ENCODE measurements at regions not wholly inside any gene's neighbourhood (a gene's known extent, or its start where the extent isn't known, plus 50 kb on each side); places are given as distances from the start of the nearest gene placed in this dataset.

GRCh38 chr1:83060651-83061390, 938.1 kb downstream of the TTLL7 start:
- no peaks in the 10 kb centered on the region for H3K36me3 ChIP-seq (ENCODE audit: insufficient read depth, low read length)

GRCh38 chr1:83060221-83060620, 938.7 kb downstream of the TTLL7 start:
- Histone ChIP-seq H3K4me1 (ENCODE audit: insufficient read depth, low read length, severe bottlenecking) (no peaks in the 10 kb centered on the region), H3K9ac (ENCODE audit: low read length) (no peak overlapping the region), H3F3A (ENCODE audit: insufficient read depth, low read length) (no peaks in the 10 kb centered on the region), H3K4me3 (ENCODE audit: low read depth, low read length, poor library complexity, severe bottlenecking) (no peak overlapping the region), H3K9me2 (ENCODE audit: low read depth, low read length) (no peaks in the 10 kb centered on the region), H3K79me2 (ENCODE audit: insufficient read depth, low read length) (no peaks in the 10 kb centered on the region), H4K20me1 (ENCODE audit: insufficient read depth, low read length) (no peaks in the 10 kb centered on the region), H3K4me2 (ENCODE audit: low read length) (no peak overlapping the region), H3K9me3 (ENCODE audit: low read length) (no peaks in the 10 kb centered on the region), H3K27ac (ENCODE audit: low read depth, low read length, poor library complexity, severe bottlenecking) (no peak overlapping the region), H3K27me3 (ENCODE audit: insufficient read depth, low read length) (no peaks in the 10 kb centered on the region), H3K36me3 (ENCODE audit: insufficient read depth, low read length) (no peaks in the 10 kb centered on the region), H2AFZ (ENCODE audit: low read length) (no peak overlapping the region)
- TF ChIP-seq EZH2 (IDR thresholded peaks at IDR 0.05; ENCODE audit: borderline replicate concordance, low read length) (no peak), CTCF (IDR thresholded peaks at IDR 0.05; ENCODE audit: low read length) (no peak)

More at GRCh38 chr1:83060651-83061390, 938.1 kb downstream of the TTLL7 start:
- H3K4me3 ChIP-seq (ENCODE audit: low read depth, low read length, poor library complexity, severe bottlenecking), result no peak overlapping the region
- no peaks in the 10 kb centered on the region for H3K79me2 ChIP-seq (ENCODE audit: insufficient read depth, low read length)
- H3F3A ChIP-seq (ENCODE audit: insufficient read depth, low read length), result no peaks in the 10 kb centered on the region
- no peaks in the 10 kb centered on the region for H3K9me2 ChIP-seq (ENCODE audit: low read depth, low read length)
- H2AFZ ChIP-seq (ENCODE audit: low read length), result no peak overlapping the region
- H4K20me1 ChIP-seq (ENCODE audit: insufficient read depth, low read length), result no peaks in the 10 kb centered on the region
- H3K9me3 ChIP-seq (ENCODE audit: low read length), result no peaks in the 10 kb centered on the region
- TF ChIP-seq EZH2 (IDR thresholded peaks at IDR 0.05; ENCODE audit: borderline replicate concordance, low read length), result no peak
- no peak for TF ChIP-seq CTCF (IDR thresholded peaks at IDR 0.05; ENCODE audit: low read length)
- H3K4me2 ChIP-seq (ENCODE audit: low read length), result no peak overlapping the region
- H3K27me3 ChIP-seq (ENCODE audit: insufficient read depth, low read length), result no peaks in the 10 kb centered on the region
- H3K4me1 ChIP-seq (ENCODE audit: insufficient read depth, low read length, severe bottlenecking), result no peaks in the 10 kb centered on the region
- H3K27ac ChIP-seq (ENCODE audit: low read depth, low read length, poor library complexity, severe bottlenecking), result no peak overlapping the region
- no peak overlapping the region for H3K9ac ChIP-seq (ENCODE audit: low read length)

GRCh38 chr1:83058327-83058726, 940.6 kb downstream of the TTLL7 start:
- Histone ChIP-seq H3K4me2 (ENCODE audit: low read length) (no peak overlapping the region), H3K27ac (ENCODE audit: low read depth, low read length, poor library complexity, severe bottlenecking) (no peak overlapping the region), H3K9me3 (ENCODE audit: low read length) (no peaks in the 10 kb centered on the region), H3K9me2 (ENCODE audit: low read depth, low read length) (no peaks in the 10 kb centered on the region), H3K36me3 (ENCODE audit: insufficient read depth, low read length) (no peaks in the 10 kb centered on the region), H3K27me3 (ENCODE audit: insufficient read depth, low read length) (no peaks in the 10 kb centered on the region), H3K4me3 (ENCODE audit: low read depth, low read length, poor library complexity, severe bottlenecking) (no peak overlapping the region), H3K79me2 (ENCODE audit: insufficient read depth, low read length) (no peaks in the 10 kb centered on the region), H3F3A (ENCODE audit: insufficient read depth, low read length) (no peaks in the 10 kb centered on the region), H3K4me1 (ENCODE audit: insufficient read depth, low read length, severe bottlenecking) (no peaks in the 10 kb centered on the region), H2AFZ (ENCODE audit: low read length) (no peak overlapping the region), H3K9ac (ENCODE audit: low read length) (no peak overlapping the region), H4K20me1 (ENCODE audit: insufficient read depth, low read length) (no peaks in the 10 kb centered on the region)
- TF ChIP-seq CTCF (IDR thresholded peaks at IDR 0.05; ENCODE audit: low read length) (no peak), EZH2 (IDR thresholded peaks at IDR 0.05; ENCODE audit: borderline replicate concordance, low read length) (no peak)
